HEK293 (cell line): ENCODE measurements at regions not wholly inside any gene's neighbourhood (a gene's known extent, or its start where the extent isn't known, plus 50 kb on each side); places are given as distances from the start of the nearest gene placed in this dataset.

Experiments
- CTCF ChIA-PET: fragments of 350-600 bp; formaldehyde crosslinking; extraction: SDS; loops from one replicate; lab custom pipeline; 2021; ENCODE audit warnings: antibody characterized with exemption; lab: Yijun Ruan, JAX
- POLR2A ChIA-PET: fragments of 300-600 bp; formaldehyde crosslinking; extraction: SDS; loops from one replicate; lab custom pipeline; 2020; ENCODE audit warnings: antibody characterized with exemption, inconsistent platforms; lab: Yijun Ruan, JAX
- H3K27ac ChIP-seq: fragments of 200-500 bp; sonication (Bioruptor generic); 2 replicates; pipeline ENCODE4 v1.5.1; 2014; ENCODE audit warnings: low read depth, low read length, control low read depth, inconsistent platforms; ENCODE audit errors: extremely low read depth
- H3K36me3 ChIP-seq, 2 experiments: fragments of 200-500 bp in 1 of 2; sonication (Bioruptor generic) in 1 of 2; 1 replicate in 1 of 2; 2 replicates in 1 of 2; pipeline ENCODE4 v1.5.1; 2014 to 2017; ENCODE audit warnings: inconsistent platforms in 2 of 2, low read length in 2 of 2; ENCODE audit not compliant: control insufficient read depth in 2 of 2, insufficient read depth in 1 of 2
- H3K4me1 ChIP-seq: fragments of 200-500 bp; sonication (Bioruptor generic); 2 replicates; pipeline ENCODE4 v1.5.1; 2014; ENCODE audit warnings: mild to moderate bottlenecking, low read length, inconsistent platforms; ENCODE audit not compliant: control insufficient read depth, insufficient read depth
- H3K4me3 ChIP-seq: 2 replicates; pipeline ENCODE4 v1.5.1; 2011; ENCODE audit warnings: low read depth, mild to moderate bottlenecking, control low read depth, low read length, moderate library complexity
- H3K9me3 ChIP-seq: fragments of 200-500 bp; sonication (Bioruptor generic); 2 replicates; pipeline ENCODE4 v1.5.1; 2014; ENCODE audit warnings: low read depth, low read length, inconsistent platforms; ENCODE audit not compliant: control insufficient read depth, insufficient read depth
- EGR2 ChIP-seq: fragments of 450-650 bp; formaldehyde crosslinking; IDR thresholded peaks from 2 replicates; pipeline ENCODE4 v1.5.1; 2016; ENCODE audit warnings: low read depth, missing biosample characterization, missing genetic modification characterization
- KLF1 ChIP-seq: fragments of 450-650 bp; formaldehyde crosslinking; IDR thresholded peaks from 2 replicates; pipeline ENCODE4 v1.5.1; 2016; ENCODE audit warnings: missing biosample characterization, missing genetic modification characterization
- SALL2 ChIP-seq: fragments of 450-650 bp; formaldehyde crosslinking; IDR thresholded peaks from 2 replicates; pipeline ENCODE4 v1.5.0; 2017; ENCODE audit warnings: missing biosample characterization, mild to moderate bottlenecking, missing genetic modification characterization, borderline replicate concordance
- WT1 ChIP-seq: fragments of 450-650 bp; formaldehyde crosslinking; IDR thresholded peaks from 2 replicates; pipeline ENCODE4 v1.5.1; 2016; ENCODE audit warnings: missing biosample characterization, missing genetic modification characterization
- ZBTB7A ChIP-seq: fragments of 450-650 bp; formaldehyde crosslinking; IDR thresholded peaks from 2 replicates; pipeline ENCODE4 v1.5.1; 2016; ENCODE audit warnings: low read depth, missing biosample characterization, missing genetic modification characterization
- ZFHX2 ChIP-seq: fragments of 450-650 bp; formaldehyde crosslinking; conservative IDR thresholded peaks from 2 replicates; pipeline ENCODE4 v1.5.1; 2016; ENCODE audit warnings: missing biosample characterization, missing genetic modification characterization
- ZNF155 ChIP-seq: fragments of 450-650 bp; formaldehyde crosslinking; IDR thresholded peaks from 2 replicates; pipeline ENCODE4 v1.5.1; 2016; ENCODE audit warnings: missing biosample characterization, missing genetic modification characterization
- ZNF223 ChIP-seq: fragments of 450-650 bp; formaldehyde crosslinking; IDR thresholded peaks from 2 replicates; pipeline ENCODE4 v1.5.1; 2016; ENCODE audit warnings: missing biosample characterization, missing genetic modification characterization
- ZNF23 ChIP-seq: fragments of 450-650 bp; formaldehyde crosslinking; IDR thresholded peaks from 2 replicates; pipeline ENCODE4 v1.5.1; 2016; ENCODE audit warnings: missing biosample characterization, missing genetic modification characterization, borderline replicate concordance
- ZNF248 ChIP-seq: fragments of 450-650 bp; formaldehyde crosslinking; IDR thresholded peaks from 2 replicates; pipeline ENCODE4 v1.5.1; 2017; ENCODE audit warnings: missing biosample characterization, missing genetic modification characterization
- ZNF266 ChIP-seq: fragments of 450-650 bp; formaldehyde crosslinking; IDR thresholded peaks from 2 replicates; pipeline ENCODE4 v1.5.1; 2016; ENCODE audit warnings: missing biosample characterization, missing genetic modification characterization, low read depth
- ZNF350 ChIP-seq: fragments of 450-650 bp; formaldehyde crosslinking; IDR thresholded peaks from 2 replicates; pipeline ENCODE4 v1.5.0; 2017; ENCODE audit warnings: missing biosample characterization, mild to moderate bottlenecking, missing genetic modification characterization
- ZNF544 ChIP-seq: fragments of 450-650 bp; formaldehyde crosslinking; IDR thresholded peaks from 2 replicates; pipeline ENCODE4 v1.5.0; 2017; ENCODE audit warnings: missing biosample characterization, missing genetic modification characterization
- ZNF560 ChIP-seq: fragments of 450-650 bp; formaldehyde crosslinking; IDR thresholded peaks from 2 replicates; pipeline ENCODE4 v1.5.1; 2017; ENCODE audit warnings: missing biosample characterization, missing genetic modification characterization, borderline replicate concordance
- ZNF610 ChIP-seq: fragments of 450-650 bp; formaldehyde crosslinking; IDR thresholded peaks from 2 replicates; pipeline ENCODE4 v1.5.1; 2016; ENCODE audit warnings: missing biosample characterization, missing genetic modification characterization, borderline replicate concordance
- ZNF670 ChIP-seq: fragments of 450-650 bp; formaldehyde crosslinking; IDR thresholded peaks from 2 replicates; pipeline ENCODE4 v1.5.1; 2016; ENCODE audit warnings: missing biosample characterization, missing genetic modification characterization, low read depth
- ZSCAN23 ChIP-seq: fragments of 450-650 bp; formaldehyde crosslinking; IDR thresholded peaks from 2 replicates; pipeline ENCODE4 v1.5.1; 2016; ENCODE audit warnings: missing biosample characterization, missing genetic modification characterization
- TF ChIP-seq, protein P1 (sequence below): fragments of 450-650 bp; formaldehyde crosslinking; IDR thresholded peaks from 2 replicates; pipeline ENCODE4 v1.5.1; 2016; ENCODE audit warnings: missing biosample characterization, missing genetic modification characterization
- TF ChIP-seq, protein P2 (sequence below): sonication (generic); formaldehyde crosslinking; IDR thresholded peaks from 2 replicates; pipeline ENCODE4 v1.8.1; 2022; ENCODE audit warnings: mild to moderate bottlenecking, moderate library complexity, missing genetic modification reagents
- TF ChIP-seq, protein P3 (sequence below): fragments of 450-650 bp; formaldehyde crosslinking; IDR thresholded peaks from 2 replicates; pipeline ENCODE4 v1.5.1; 2016; ENCODE audit warnings: missing biosample characterization, missing genetic modification characterization

DNA sequence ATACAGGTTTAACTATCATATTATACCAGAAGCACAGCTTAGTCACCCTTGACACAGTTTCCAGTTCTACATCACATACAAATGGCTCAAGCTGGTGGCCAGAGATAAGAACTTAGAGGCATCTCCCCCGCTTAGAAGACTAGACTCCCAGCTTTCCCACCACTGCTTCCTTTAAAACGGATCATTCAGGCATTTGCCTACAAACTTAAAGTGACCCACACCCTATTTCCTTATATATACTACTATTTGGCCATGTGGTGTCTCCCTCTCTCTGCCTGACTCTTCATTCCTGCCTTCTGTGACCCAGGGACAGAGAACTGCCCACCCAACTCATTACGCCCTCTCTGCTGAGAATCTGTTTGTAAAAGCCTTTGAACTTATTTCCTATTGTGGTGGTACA is 781.2 kb upstream of the DIAPH2 start:
- H3K36me3 ChIP-seq, result no peaks in the 10 kb centered on the region
- TF ChIP-seq SALL2 (tag by site-specific recombination), result no peak
- TF ChIP-seq, protein P1, sequence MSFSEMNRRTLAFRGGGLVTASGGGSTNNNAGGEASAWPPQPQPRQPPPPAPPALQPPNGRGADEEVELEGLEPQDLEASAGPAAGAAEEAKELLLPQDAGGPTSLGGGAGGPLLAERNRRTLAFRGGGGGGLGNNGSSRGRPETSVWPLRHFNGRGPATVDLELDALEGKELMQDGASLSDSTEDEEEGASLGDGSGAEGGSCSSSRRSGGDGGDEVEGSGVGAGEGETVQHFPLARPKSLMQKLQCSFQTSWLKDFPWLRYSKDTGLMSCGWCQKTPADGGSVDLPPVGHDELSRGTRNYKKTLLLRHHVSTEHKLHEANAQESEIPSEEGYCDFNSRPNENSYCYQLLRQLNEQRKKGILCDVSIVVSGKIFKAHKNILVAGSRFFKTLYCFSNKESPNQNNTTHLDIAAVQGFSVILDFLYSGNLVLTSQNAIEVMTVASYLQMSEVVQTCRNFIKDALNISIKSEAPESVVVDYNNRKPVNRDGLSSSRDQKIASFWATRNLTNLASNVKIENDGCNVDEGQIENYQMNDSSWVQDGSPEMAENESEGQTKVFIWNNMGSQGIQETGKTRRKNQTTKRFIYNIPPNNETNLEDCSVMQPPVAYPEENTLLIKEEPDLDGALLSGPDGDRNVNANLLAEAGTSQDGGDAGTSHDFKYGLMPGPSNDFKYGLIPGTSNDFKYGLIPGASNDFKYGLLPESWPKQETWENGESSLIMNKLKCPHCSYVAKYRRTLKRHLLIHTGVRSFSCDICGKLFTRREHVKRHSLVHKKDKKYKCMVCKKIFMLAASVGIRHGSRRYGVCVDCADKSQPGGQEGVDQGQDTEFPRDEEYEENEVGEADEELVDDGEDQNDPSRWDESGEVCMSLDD (tag by site-specific recombination), result no peak
- TF ChIP-seq ZNF560 (tag by site-specific recombination), result no peak
- no peaks in the 10 kb centered on the region for H3K4me1 ChIP-seq
- no peak overlapping the region for H3K27ac ChIP-seq
- H3K4me3 ChIP-seq, result no peak overlapping the region
- no peaks in the 10 kb centered on the region; the same call in 1 of the 2 replicates for H3K9me3 ChIP-seq
- CTCF ChIA-PET, result interaction anchor here (0.6 kb wide), 2 partner anchors 14 to 188 kb away, joined by 3 read pairs; no protein-coding TSS in a partner anchor
- POLR2A ChIA-PET, result no interaction called here

DNA sequence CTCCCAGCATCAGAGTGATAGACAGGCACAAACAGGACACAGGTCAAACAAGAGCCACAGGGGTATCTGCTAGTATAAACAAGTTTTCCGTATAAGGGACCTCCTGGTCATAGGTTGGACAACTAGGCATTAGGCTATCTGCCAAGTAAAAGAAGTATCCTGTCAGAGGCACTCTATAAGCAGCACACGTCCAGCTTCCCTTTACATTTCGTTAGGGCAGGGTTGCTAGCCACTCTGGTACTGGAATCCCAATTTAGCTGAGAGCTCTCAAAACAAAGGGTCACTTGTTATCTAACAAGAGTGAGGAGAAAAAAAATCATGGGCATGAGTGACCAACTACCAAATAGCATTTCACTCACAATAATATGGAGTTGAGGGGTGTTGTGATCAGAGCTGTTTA is 780.7 kb upstream of the DIAPH2 start:
- POLR2A ChIA-PET, result no interaction called here
- no peak for TF ChIP-seq EGR2 (tag by site-specific recombination)
- TF ChIP-seq, protein P2, sequence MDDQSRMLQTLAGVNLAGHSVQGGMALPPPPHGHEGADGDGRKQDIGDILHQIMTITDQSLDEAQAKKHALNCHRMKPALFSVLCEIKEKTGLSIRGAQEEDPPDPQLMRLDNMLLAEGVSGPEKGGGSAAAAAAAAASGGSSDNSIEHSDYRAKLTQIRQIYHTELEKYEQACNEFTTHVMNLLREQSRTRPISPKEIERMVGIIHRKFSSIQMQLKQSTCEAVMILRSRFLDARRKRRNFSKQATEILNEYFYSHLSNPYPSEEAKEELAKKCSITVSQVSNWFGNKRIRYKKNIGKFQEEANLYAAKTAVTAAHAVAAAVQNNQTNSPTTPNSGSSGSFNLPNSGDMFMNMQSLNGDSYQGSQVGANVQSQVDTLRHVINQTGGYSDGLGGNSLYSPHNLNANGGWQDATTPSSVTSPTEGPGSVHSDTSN, result no peak
- TF ChIP-seq, all 188 proteins: peak for 0
- Histone ChIP-seq H3K36me3 (no peaks in the 10 kb centered on the region), H3K9me3 (no peaks in the 10 kb centered on the region; the same call in 1 of the 2 replicates), H3K4me1 (no peaks in the 10 kb centered on the region), H3K27ac (no peak overlapping the region), H3K4me3 (no peak overlapping the region)
- CTCF ChIA-PET, result interaction anchor here (0.6 kb wide), 2 partner anchors 14 to 187 kb away, joined by 3 read pairs; no protein-coding TSS in a partner anchor

DNA sequence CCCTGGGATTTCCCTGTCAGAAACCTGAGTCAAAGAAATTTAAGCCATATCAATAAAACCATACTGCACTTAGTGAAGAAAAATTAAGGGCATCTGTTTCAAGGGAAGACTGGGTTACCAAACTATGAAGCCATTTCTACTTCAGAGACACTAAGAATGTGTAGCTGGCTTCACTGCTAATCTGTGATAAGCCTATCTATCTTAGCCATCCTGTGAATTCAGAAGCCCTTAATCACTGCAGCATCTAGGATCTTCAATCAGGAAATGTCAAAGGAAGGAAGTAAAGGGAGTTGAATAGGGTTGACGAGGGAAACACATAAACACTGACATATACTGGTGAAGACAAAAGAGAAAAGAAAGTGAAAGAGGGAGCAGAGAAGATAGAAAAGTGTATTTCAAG is 777.6 kb upstream of the DIAPH2 start:
- no peak for TF ChIP-seq ZNF23
- TF ChIP-seq WT1 (tag by site-specific recombination), result no peak
- TF ChIP-seq ZNF610, result no peak
- TF ChIP-seq ZNF350 (tag by site-specific recombination), result no peak
- no peak for TF ChIP-seq ZNF670 (tag by site-specific recombination)
- no peak for TF ChIP-seq ZSCAN23 (tag by site-specific recombination)
- no peak for TF ChIP-seq ZNF544 (tag by site-specific recombination)
- no peak for TF ChIP-seq ZNF223 (tag by site-specific recombination)
- TF ChIP-seq, protein P2, result no peak
- TF ChIP-seq, all 188 proteins: peak for 0
- CTCF ChIA-PET, result no interaction called here
- no peak overlapping the region for H3K4me3 ChIP-seq
- H3K27ac ChIP-seq, result no peak overlapping the region
- no peaks in the 10 kb centered on the region for H3K4me1 ChIP-seq
- no peaks in the 10 kb centered on the region; the same call in 1 of the 2 replicates for H3K9me3 ChIP-seq
- POLR2A ChIA-PET, result no interaction called here
- H3K36me3 ChIP-seq, result no peaks in the 10 kb centered on the region

DNA sequence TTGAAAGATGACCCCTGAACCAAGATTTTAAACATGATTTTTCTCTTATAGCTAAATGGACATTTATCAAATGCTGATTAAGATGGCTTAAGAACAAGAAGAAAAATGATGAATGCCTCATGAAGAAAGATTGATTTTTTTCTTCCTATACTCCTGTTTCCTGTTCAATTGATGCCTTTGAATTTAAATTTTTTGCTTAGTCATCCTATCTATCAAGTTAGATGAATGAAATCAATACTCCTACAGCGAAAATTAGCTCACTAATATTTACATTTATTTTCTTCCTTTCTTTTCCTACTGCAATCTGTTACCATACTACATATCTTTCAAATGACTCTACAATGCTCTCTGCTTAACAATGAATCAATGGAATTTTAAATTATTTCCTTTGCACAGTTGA is 773.6 kb upstream of the DIAPH2 start:
- CTCF ChIA-PET, result interaction anchor here (0.7 kb wide), 1 partner anchor 272 kb away, joined by 3 read pairs; no protein-coding TSS in a partner anchor
- H3K36me3 ChIP-seq, result no peaks in the 10 kb centered on the region
- POLR2A ChIA-PET, result no interaction called here
- no peak overlapping the region for H3K4me3 ChIP-seq
- no peak for TF ChIP-seq ZNF266 (tag by site-specific recombination)
- no peak for TF ChIP-seq ZNF155 (tag by site-specific recombination)
- no peak for TF ChIP-seq ZFHX2 (tag by site-specific recombination)
- no peak for TF ChIP-seq KLF1 (tag by site-specific recombination)
- TF ChIP-seq ZNF248 (tag by site-specific recombination), result no peak
- TF ChIP-seq, protein P3, sequence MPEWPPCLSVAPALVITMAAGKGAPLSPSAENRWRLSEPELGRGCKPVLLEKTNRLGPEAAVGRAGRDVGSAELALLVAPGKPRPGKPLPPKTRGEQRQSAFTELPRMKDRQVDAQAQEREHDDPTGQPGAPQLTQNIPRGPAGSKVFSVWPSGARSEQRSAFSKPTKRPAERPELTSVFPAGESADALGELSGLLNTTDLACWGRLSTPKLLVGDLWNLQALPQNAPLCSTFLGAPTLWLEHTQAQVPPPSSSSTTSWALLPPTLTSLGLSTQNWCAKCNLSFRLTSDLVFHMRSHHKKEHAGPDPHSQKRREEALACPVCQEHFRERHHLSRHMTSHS, result no peak
- no peak for TF ChIP-seq ZBTB7A (tag by site-specific recombination)
- TF ChIP-seq, all 188 proteins: peak for 0
- Histone ChIP-seq H3K27ac (no peak overlapping the region), H3K4me1 (no peaks in the 10 kb centered on the region), H3K9me3 (no peaks in the 10 kb centered on the region; the same call in 1 of the 2 replicates)
